Activated CD4-positive, alpha-beta T cell treated with anti-CD3 and anti-CD28 coated beads for 48 hours (primary cell): ENCODE measurements at regions not wholly inside any gene's neighbourhood (a gene's known extent, or its start where the extent isn't known, plus 50 kb on each side); places are given as distances from the start of the nearest gene placed in this dataset.
A peak's percentile ranks its signal among the peaks of the same experiment; 100 is the strongest.

ENCODE experiments used
- DNase-seq: peaks from one replicate; pipeline ENCODE4 v3.0.0-alpha.2; 2020

GRCh38 chr6:105901583-105901982, 184.6 kb upstream of the PRDM1 start:
- no peak for DNase-seq

DNA sequence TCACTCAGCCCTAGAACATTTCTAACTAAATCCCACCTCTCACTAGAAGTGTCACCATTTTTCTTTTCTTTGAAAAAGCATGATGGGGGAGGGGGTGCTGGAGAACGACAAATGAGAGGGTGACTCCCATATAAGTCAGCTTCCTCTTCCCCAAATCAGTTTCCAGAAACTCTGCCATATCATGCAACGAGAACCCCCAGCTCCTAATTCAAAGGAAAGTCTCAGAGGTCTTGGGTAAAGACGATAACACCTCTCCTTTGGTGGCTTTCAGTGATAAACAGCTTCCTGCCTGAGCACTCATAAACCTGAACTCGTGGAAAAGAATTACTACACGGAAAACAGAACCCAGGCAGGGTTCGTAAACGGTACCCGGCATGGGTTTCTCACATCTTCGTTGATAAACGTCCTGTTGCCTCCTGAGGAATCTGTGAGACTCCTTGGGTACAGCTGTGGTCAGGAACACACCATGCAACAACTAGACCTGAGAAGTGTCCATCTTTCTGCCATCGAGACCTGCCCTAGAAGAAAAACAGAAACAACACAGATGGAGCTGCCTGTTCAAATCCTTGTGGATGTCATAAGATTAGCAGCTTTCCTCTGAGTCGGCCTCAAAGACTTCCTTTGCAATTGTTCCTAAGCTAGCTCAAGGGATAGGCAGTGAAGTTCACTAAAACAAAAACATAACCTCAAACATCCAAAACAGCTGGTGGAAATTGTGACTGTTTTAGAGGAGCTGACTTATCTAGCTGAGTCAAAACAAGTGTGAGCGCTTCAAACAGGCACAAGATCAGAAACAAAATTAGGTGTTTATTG, 185.8 kb upstream of the PRDM1 start:
- DNase-seq = peak; percentile 51

- peak; percentile 32 for DNase-seq
Observed at GRCh38 chr6:105898286-105898685, 187.8 kb upstream of the PRDM1 start.

DNA sequence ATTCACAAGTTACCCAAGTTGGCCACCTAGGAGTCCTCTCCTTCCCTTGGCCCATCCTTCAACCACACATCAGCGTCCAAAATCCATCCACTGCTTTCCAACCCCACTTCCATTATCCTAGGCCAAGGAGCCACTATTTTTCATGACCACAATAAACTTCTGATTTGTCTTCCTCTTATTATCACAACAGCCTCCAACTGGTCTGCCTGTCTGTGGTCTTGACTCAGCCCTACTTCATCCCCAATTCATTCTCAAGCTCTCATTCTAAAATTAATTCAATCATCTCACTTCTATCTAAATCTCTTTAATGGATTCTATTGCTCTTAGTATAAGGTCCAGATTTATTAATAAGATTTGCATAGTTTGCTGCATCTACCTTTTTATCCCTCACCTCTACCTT, 189.0 kb upstream of the PRDM1 start:
- DNase-seq = no peak

GRCh38 chr6:105896821-105897095, 189.4 kb upstream of the PRDM1 start:
- no peak for DNase-seq

DNA sequence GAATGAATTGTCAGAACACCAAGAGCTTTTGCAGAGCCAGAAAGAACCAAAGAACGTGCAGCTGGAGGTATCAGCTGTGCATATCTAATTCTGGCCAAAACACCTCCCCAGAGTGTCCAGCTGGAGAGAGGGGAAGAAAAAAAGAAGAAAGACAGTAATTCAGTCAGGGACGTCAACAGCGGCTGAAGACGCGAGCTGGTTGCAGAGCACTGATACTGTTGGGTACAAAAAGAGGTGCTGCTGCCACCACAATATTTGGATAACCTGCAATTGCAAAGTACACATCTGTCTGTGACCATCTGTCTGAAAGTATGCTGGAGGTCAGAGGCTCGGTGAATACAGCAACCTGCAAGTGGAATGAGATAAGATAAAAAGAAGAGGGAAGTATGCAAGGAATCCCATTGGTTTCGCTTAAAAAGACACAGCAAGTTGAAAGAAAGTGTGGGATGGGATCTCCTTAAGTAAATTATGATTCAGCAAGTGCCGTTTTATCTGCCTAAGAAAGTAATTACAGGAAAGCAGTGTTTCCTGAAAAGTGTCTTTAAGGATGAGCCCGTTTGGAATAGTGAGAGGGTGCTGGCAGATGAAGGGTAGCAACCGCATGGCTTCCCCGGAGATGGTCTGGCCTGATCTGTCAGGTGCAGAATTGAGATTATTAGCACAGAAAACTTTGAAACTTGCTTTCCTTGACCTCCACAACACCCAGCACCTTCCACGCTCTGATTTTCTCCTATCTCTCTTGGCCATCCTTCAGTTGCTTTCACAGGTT, 189.9 kb upstream of the PRDM1 start:
- no peak for DNase-seq

- DNase-seq = no peak
Observed at GRCh38 chr6:105894556-105894955, 191.6 kb upstream of the PRDM1 start.

- no peak for DNase-seq
Observed at GRCh38 chr6:105893741-105894140, 192.4 kb upstream of the PRDM1 start.

DNA sequence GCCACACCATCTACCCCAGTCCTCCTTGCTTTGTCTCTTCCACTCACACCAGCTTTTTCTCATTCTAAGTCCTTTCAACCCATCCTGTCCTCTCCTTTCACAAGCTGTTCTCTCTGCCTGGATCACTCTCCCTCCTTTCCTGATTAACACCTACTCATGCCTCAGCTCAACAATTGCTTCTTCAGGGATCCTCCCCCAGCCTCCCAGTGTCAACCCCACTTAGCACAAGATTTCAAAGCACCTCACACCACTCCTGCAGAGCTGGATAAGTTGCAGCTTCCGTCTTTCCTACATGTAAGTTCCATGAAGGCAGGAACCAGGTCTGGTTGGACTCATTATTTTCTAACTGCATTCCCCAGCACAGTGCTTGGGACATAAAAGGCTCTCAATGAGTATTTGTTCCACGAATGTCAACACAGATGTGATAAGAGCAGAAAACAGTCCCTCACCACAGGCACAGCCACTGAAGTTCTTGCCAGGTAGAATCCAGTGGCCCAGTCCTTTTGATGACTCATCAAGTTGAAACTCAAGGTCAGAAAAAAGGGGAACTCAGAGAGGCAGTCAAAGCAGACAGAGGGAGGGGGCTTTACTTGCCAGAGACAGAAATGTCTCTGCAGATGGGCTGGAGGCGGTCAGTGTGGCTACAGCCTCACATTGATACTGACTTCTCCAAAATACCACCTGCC, 193.4 kb upstream of the PRDM1 start:
- DNase-seq = no peak

DNA sequence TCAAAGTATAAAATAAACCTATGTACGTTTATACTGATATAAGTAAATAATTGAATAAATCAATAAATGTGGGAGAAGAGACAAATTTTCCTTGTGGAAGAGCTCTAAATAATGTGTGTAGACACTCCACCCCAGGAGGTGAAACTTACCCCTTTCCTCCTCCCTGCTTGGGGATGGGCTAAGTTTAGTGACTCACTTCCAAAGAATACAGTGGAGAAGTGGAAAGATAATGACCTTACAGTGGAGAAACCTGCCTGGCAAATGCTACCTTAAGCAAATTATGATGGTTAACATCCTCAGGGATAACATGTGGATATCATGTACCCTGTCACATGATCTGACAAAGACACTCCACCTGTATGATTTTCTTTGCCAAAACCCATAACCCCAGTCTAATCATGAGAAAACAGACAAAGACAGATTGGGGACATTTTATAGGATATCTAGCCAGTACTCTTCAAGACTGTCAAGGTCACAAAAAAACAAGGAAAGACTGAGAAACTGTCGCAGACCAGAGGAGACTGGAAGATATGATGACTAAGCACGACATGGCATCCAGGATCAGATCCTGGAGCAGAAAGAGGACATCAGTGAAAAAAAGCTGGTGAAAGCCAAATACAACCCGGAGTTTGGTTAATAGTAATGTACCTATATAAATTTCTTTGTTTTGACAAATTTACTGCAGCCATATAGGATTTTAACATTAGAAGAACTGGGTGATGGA, 195.5 kb upstream of the PRDM1 start:
- DNase-seq = no peak

DNA sequence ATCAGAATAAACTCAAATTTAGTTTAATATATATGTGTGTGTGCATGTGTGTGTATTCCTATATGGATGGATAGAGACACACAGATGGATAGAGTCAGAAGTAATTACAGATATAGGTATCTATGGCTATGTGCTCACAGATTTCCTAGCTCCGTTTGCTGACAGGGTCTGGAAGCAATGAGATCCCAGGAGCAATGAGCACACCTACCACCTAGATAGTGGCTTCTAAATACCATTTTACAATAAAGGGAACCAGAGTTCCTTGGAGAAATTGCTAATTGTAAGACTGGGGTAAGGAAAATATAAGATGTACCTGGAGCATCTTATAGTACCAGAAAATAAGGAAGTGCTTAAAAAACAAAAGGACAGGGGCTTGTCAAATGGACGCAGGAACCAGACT, 196.2 kb upstream of the PRDM1 start:
- no peak for DNase-seq

DNA sequence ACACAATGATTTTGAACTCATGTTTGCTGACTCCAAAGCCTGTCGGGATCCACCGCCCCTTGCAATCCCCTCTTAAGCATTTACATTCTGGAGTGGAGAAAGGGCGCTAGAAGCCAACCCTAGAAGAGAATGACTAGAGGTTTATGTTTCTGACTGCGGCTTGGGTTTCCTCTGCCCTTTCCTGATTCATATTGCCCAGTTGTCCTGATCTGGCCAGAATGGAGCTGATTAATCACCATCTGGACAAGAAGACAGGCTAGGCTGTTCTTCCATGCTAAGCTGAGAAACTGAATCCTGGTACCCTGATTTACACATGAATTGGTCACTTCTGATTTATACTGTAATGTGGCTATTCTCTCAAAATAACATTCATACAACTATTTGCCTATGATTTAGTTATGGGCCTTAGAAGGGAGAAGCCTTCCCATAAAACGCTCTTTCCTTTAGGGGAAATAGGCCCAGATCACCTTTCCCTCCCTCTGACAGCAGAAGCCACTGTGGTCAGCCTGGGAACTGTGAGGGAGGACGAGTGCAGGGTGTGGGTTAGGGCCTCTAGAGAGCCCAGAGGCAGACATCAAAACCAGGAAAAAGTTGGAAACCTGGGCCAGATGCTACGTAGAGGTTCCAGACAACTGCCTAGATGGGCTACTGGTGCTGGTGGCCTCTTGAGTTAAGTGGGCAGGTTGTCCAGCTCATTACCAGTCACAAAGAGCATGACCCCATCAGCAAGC, 199.2 kb upstream of the PRDM1 start:
- no peak for DNase-seq

DNA sequence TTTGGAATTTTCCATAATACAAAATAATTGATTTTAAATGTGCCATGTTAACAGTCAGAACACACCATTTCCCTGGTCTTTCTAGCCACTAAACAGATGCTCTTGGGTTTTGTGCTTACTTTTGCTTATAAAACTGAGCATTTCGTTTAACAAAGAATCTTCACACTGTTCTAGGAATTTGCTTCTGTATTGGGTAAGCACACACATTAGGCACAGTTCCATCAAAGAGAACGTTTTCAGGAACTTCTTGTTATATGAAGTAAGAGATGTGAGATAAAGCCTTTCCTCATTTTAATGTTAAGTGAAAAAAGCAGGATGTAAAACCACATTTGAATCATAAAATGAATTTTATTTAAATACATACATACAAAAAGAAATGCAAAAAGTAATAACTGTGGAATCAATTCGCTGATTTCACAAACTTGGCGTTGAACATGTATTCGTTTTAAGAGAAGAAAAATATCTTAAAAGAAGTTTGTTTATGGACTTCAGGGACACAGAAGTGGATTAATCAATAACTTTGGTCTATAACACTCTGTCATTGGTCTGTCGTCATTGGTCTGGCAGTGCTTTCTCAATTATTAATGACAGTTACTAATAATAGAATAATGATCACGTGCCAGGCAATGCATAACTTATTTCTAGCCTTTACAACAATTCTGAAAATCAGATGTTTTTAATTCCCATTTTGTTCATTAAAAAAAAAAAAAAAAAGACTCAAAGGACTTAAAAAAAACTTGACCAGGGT, 199.9 kb upstream of the PRDM1 start:
- DNase-seq = no peak

DNA sequence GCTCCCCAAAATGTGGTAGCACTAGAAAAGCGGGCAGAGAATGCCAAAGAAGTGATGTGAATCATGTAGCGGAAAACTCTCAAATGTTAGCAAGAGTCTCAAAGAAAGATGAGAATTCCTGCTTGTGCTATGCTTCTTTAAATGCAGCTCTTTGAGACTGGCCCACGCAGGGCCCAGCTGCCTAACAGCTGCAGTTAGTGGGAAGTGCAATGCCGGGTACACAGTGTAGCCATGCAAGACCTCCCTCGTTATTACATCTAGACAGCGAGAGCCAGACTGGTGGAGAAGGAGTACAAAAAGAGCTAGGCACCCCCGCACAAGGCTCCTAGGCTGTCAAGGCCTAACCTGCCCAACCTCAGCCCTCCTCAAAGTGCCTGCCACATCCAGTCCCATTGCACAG, 201.7 kb upstream of the PRDM1 start:
- no peak for DNase-seq

GRCh38 chr6:105884011-105884410, 202.1 kb upstream of the PRDM1 start:
- DNase-seq = no peak

DNA sequence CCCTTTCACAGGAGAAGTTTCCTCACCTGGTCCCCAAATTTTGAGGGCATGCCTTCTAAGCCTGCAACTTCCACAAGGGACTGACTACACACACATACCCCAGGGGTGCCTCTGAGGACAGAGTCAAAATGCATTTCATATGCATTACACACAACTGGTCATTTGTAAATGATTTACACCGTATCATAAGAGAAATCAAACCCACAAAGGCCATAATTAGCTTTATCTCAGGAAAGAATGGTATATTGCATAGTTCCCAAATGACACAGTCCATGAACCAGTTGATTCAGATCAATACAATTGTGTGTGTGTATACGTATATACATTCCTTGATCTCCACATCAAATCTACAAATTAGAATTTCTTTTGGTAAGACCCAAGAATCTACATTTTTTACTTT, 203.3 kb upstream of the PRDM1 start:
- no peak for DNase-seq

DNA sequence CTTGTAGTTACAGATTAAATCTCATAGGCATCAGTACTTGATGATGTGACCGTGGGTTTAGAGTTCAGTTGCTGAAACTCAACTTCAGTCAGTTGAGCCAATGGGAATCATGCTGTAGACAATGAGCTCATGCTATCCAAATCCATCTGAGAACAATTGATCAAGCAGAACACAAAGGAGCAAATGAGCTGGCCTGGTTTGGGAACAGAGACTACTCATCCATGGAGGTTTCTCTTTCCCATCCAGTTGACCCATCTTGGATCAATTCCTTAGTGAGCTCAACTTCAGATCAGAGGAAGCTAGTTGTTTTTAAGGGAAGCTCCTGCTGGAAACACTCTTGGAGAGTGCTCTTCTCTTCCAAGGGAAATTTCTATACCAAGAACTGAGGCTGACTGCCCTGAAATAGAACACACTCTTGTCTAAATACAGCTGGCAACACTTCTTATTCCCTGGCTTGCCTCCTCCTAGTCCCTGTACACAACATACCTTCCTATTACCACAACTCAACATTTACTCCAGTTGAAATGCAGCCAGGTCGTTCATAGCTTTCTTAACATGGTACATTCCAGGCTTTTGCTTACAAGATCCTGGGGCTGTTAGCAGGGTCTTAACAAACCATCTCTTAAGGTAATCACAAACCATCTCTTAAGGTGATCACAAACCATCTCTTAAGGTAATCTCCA, 203.9 kb upstream of the PRDM1 start:
- DNase-seq = no peak

DNA sequence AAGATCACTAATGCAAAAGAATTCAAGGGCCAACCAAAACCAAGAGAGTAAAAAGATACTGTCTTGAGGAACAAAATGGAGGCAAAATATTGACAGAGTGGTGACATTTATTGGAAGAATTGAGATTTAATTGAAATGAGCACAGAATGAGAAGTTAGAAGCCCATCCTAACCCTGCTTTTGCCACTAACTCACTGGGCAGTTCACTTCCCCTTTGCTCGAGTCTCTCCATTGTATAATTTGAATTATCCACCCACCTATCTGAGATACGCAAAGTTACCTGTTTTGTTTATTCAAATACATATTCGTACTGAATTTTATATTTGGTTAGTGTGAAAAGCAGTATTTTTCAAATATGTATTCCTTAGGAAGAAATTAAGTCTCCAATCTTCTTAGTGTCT, 204.5 kb upstream of the PRDM1 start:
- no peak for DNase-seq

GRCh38 chr6:105880030-105880492, 206.1 kb upstream of the PRDM1 start:
- DNase-seq = peak; percentile 63

DNA sequence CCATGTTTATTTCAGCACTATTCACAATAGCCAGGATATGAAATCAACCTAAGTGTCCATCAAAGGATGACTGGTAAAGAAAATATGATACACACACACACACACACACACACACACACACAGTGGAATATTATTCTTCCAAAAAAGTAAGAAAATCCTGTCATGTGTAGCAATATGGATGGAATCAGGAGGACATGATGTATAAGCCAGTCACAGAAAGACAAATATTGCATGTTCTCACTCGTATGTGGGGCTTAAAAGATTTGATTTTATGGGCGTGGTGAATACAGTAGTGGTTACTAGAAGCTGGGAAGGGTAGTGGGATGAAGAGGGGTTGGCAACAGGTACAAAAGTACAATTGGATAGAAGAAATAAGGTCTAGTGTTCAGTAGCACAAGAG, 207.0 kb upstream of the PRDM1 start:
- DNase-seq = no peak

DNA sequence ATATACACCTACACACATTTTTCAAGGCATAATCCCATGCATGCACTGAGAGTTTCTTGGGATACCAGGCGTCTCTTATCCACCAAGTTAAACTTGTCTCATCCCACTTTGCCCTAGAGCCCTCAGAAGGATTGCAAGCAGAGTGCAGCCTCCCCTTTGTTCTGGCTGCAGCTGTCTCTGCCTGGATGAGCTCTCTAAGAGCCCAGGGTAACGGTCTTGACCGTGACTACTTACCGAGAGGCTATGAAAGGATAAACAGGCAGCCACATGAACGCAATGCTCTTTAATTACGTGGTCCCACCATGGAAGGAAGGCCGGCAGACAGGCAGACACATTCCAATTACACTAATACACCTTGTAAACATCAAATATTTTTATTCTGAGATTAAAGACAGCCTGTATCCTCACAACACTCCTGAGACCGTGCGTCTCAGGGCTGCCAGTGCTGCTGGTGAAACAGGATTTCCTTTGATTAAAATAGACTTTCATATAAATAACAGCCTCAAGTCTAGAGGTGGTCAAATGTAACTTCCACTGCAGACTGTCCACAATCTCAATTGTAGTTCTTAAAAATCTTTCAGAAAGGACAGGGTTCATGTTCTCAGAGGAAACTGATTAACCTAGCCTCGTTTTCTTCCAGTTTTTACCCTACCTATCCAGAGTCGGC, 210.0 kb upstream of the PRDM1 start:
- no peak for DNase-seq
